HG03139 (cell line): ENCODE measurements at regions not wholly inside any gene's neighbourhood (a gene's known extent, or its start where the extent isn't known, plus 50 kb on each side); places are given as distances from the start of the nearest gene placed in this dataset.

Experiments
- ATAC-seq: cut with Tn5 transposase; IDR thresholded peaks from one replicate; pipeline ENCODE4 v1.9.1; 2021; ENCODE audit not compliant: unreplicated experiment

DNA sequence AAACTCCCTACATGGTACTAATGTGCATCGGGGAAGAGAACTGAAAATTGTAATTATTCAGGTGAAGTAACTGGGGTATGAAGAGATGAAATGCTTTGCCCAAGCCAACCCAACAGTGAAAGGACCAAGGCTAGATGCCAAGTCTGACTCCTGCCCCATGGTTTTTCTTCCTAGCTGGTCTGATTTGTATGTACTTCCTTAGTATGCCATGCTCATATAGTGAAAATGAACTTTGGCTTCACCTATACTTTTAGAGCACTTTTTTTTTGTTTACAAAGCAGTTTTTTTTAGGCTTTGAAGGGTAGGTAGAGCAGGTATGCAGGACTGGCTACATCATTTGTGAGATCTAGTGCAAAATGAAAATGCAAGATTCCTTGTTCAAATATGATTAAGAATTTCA is 359.4 kb upstream of the RIOK2 start:
- ATAC-seq = no peak

- no peak for ATAC-seq
These were observed 360.1 kb upstream of the RIOK2 start for GRCh38 chr5:97543166-97543565.

GRCh38 chr5:97544240-97544639 is 361.2 kb upstream of the RIOK2 start:
- no peak for ATAC-seq

DNA sequence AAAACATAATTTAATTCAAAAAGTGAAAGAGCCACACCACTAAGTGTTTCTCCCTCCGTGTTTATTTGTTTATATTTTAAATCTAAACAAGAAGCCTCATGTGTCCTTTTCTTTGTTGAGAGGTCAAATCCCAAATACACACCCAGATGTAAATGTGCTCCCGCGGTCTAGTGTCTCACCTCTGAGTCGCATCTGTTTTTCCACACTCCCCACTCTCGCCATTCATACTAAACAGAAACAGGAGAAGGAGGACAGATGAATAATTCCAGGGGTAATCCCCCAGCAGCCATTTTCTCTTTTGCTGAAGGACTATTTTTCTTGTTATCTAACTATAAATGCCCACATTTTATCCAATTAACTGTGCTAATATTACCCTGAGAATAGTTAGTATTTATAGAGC is 361.6 kb upstream of the RIOK2 start:
- ATAC-seq = no peak

- ATAC-seq = no peak
These were observed 362.4 kb upstream of the RIOK2 start for GRCh38 chr5:97545446-97545845.

DNA sequence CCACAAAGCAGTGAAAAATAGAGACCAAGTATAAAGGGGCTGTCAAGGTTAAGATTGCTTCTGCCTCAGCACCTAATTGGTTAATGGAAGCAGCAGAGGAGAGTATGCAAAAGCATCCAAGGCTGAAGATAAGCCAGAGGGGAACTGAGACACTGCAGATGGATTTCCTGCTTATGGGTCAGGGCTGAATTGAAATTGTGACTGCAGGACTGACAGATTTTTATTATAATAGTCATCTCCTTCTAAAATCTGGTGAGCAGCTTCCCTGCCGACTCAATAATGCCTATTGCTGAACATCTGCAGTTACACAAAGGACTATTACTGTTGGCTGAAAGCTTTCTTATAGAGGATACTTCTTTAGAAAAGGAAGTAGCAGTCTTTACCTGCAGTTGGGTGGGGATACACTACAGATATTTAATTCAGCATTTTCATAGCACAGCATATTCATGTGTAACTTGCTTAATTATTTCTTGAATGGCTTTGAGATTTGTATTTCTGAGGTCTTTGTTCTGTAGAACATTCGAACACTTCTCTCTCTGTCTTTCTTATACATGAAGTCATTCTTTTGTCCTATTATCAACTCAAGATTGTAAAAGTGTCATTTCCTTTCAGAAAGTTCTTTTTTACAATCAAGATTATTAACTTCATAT is 363.0 kb upstream of the RIOK2 start:
- ATAC-seq = no peak

DNA sequence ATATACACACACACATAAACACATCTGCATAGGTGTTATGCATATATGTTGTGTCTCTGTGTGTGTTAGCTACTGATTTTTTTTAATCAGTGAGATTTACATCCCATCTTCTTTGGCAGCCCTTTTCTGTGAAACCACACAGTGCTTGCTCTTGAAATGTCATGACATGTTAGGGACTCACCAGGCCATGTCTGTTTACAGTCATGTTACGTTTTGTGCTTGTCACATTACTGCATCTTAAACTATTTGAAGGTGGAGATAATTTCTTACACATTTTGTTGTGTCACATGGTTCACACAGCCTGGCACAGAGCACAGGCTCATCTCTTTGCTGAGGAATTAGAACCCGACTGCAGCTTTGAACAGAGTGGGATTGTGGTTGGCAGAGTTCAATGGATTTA is 364.4 kb upstream of the RIOK2 start:
- no peak for ATAC-seq

DNA sequence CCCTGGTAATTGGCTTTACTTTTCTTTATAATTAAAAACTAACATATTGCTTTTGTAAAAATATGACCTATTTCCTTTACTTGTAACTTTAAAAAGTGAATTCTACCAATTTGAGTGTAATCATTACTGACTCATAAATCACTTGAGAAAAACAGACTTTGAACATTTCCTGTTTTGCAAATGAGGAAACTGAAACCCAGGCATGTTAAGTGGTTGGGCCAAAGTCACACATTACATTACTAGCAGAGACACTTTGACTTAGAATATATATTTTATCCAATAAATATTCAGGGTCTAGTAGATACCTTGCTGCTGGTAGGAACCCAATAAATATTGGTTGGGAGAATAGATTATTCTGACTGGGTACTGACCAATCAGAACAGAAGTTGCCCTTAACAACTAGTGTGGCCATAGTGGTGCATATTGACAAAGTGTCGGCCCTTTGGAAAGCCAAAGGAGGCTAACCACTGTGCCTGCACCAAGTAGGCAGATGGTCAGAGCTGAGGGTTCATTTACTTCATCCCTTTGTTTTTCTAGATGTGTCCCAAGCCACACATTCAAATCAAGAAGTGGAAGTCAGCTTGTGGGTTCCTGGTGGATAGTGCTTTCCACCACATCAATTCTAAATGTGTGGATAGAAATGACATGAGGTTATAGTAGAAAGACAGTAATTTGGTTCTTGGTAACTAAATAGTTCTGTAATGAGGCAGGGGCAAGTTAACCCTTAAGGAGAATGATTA is 365.1 kb upstream of the RIOK2 start:
- ATAC-seq = peak; percentile 66

GRCh38 chr5:97548739-97549080 is 365.7 kb upstream of the RIOK2 start:
- no peak for ATAC-seq

DNA sequence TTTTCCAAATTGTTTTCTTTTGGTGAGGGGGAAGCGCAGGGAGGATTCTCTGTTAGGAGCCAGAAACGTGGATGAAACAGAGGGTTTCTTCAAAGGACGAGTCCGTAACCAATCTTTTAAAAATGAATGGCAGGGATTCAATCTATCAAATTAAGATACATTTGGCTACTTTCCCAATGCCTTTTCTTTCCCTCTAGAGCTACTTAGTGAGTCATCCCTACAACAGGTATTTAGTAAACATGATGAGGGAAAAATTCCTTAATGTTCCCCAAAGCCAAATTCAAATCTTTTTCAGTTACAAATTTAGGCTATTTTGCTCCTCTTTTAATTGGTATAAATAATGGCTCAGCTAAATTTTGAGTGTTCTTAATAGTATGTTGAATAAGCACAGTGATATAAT is 366.4 kb upstream of the RIOK2 start:
- ATAC-seq = no peak

DNA sequence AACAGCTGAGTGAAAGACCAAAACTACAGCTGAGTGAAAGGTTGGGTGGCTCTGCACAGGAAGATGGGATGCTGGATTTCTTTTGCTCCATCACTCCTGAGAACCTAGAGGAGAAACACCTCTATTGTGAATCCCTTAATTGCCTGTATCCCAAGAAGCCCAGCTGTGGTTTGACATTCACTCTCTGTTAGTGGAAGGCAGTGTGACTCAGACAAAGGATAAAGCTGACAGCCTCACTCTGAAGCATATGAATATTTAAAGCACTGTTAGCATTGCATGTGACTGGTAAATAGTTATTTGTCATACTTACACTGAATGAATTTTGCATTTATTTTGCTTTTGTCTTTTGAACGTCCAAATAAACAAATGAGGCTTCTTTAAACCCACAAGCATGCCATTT is 367.1 kb upstream of the RIOK2 start:
- no peak for ATAC-seq

DNA sequence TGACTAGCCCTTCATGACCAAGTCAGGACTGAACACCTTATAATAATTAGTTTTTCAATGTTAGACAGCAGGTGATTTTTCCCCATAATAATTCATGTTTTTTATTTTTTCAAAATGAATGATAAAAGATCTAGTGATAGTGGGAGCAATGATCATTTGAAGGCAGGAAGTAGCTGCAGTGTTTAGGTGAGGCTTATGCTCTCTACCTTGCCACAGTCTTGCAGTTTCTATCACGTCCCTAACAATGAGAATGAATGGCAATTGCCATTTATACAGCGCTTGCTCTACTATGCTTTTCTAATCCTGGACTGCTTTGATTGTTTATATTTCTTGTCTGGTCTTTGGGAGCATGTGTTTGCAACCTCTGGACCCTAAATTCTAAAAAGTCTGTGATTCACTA is 367.8 kb upstream of the RIOK2 start:
- no peak for ATAC-seq

DNA sequence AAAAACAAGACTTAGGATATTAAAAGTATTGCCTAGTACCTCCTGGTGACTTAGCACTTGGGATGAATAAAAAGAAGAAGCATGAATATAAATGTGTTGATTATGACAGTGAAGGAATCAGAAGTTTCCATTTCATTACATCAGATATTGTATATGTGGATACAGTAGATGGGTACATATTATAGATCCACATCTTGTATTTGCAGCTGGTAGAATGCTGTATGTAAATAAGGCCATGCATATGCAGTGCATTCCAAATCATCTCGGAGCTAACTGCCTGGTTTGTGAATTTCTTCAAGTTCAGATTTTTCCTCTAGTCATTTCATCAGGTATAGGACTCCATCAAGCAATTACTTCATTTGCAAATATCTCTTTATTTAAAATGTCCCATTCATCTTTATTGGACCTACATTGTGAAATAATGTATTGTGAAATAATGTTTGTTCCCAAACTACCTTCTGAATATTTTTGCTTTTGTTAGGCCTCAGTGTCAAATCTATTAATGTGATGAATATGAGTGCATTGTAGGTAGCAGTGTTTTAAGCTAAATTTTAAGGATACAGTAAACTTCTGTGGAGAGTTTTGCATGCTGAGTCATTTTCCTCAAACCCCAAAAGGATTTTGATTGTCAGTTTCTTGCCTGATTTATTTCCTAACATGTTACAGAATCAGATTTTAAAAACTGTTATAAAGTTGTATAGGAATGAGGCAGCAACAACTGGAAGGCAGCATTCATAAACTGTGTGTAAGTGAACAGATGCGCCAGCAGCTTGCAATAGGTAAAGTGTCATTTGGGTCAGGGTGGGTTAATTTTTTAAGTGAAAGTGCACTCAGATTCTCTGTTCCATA is 370.8 kb upstream of the RIOK2 start:
- no peak for ATAC-seq

- no peak for ATAC-seq
These were observed 372.1 kb upstream of the RIOK2 start for GRCh38 chr5:97554977-97555643.

GRCh38 chr5:97555644-97555981 is 372.6 kb upstream of the RIOK2 start:
- ATAC-seq = no peak

DNA sequence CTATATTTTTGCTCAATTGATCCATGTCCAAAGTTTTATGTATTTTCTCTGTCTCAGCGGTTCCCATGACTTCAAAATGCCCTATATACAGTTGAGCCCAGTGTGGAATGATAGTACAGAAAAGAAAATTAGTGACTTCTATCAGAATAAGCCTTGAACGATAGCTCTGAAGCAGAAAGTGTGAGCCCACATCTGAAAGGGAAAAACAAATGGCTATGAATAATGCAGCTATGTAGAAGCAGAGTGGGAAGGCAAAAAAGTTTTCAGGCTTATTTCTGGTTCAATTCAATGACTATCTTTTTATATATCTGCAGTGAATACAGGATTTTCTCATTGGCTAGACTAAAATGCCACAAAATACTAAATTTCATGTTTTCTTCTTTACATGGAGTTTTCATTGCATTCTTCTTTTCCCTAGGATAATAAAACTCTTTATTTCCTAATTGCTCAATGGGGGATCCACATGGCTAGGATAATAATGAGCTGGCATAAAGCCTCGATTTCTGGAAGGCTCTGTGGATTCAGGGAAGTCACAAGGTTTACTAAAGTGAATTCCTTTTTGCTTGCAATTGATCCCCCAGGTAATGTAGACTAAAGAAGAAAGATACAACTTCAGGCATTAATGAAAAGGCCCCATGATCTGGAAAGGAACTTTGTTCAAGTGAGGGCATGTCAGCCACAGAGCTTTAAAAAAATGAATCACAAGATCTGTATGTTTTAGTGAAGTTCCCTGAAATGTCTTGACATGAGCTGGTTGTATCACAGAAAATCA is 377.0 kb upstream of the RIOK2 start:
- no peak for ATAC-seq

- no peak for ATAC-seq
These were observed 377.5 kb upstream of the RIOK2 start for GRCh38 chr5:97560599-97560993.

- no peak for ATAC-seq
These were observed 380.1 kb upstream of the RIOK2 start for GRCh38 chr5:97563050-97563657.

DNA sequence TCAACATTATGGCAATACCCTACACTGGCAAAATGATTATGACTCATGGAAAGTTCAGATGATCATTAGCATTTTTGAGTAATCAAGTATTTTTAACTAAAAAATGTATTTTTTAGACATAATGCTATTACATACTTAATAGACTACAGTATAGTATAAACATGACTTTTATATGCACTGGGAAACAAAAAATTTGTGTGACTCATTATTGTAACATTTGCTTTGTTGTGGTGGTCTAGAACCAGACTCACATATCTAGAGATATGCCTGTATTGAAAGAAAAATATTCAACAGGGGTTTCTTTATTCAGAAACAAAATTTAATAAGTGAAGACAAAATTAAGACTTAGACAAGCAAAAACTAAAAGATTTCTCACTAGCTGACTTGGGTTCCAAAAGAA is 385.3 kb upstream of the RIOK2 start:
- no peak for ATAC-seq

- ATAC-seq = no peak
These were observed 387.2 kb upstream of the RIOK2 start for GRCh38 chr5:97570242-97570641.

DNA sequence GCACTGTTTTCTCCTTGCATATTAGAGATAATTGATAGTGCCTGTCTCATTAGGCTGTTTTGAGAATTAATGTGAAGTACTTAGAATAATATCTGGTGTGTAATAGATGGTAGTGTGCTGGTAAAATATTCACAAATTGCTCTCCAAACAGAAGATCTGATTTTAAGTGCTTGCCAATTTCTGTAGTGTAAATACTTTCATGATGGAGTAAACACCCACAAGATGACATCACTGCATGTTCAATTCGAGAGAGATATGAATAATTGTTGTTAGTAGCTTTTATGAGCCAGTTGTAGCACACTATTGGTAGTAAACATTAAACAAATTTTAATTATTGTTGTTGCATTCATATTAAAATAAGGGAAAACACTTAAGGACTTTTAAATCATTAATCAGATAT is 392.3 kb upstream of the RIOK2 start:
- ATAC-seq = no peak
